SU-DHL-6 (cell line): ENCODE measurements at regions not wholly inside any gene's neighbourhood (a gene's known extent, or its start where the extent isn't known, plus 50 kb on each side); places are given as distances from the start of the nearest gene placed in this dataset.

Source experiments
- CTCF ChIP-seq: fragments of 200-600 bp; sonication (generic); IDR thresholded peaks from one replicate; pipeline ENCODE4 v1.5.1; 2017; ENCODE audit warnings: antibody characterized with exemption, mild to moderate bottlenecking, low read length, moderate library complexity; ENCODE audit not compliant: insufficient read depth, poor library complexity, severe bottlenecking
- EZH2phosphoT487 ChIP-seq: fragments of 200-600 bp; sonication (generic), shearing (Covaris generic); conservative IDR thresholded peaks from 2 replicates; pipeline ENCODE4 v1.6.1; 2018; ENCODE audit warnings: mild to moderate bottlenecking, antibody characterized with exemption, low read length, moderate library complexity, mixed read lengths

- TF ChIP-seq CTCF (no peak), EZH2phosphoT487 (no peak)
These were observed 105.8 kb upstream of the MSX2 start for GRCh38 chr5:174618589-174618988.
